SK-N-SH treated with all-trans-retinoic acid at 6 μM for 48 hours (cell line): ENCODE measurements at regions not wholly inside any gene's neighbourhood (a gene's known extent, or its start where the extent isn't known, plus 50 kb on each side); places are given as distances from the start of the nearest gene placed in this dataset.

Experiments used
- ATAC-seq: fragments of 200-7000 bp; cut with Tn5 transposase; 3 replicates; pipeline ENCODE4 v1.9.1; 2020; ENCODE audit warnings: mild to moderate bottlenecking, moderate library complexity
- ARNTL ChIP-seq: fragments of 450-650 bp; formaldehyde crosslinking; IDR thresholded peaks from 2 replicates; pipeline ENCODE4 v1.5.0; 2020; ENCODE audit warnings: low read depth, mild to moderate bottlenecking, moderate library complexity, borderline replicate concordance
- BACH2 ChIP-seq: fragments of 250-450 bp; sonication (Bioruptor Pico); IDR thresholded peaks from 2 replicates; pipeline ENCODE4 v1.9.0; 2021; ENCODE audit warnings: mild to moderate bottlenecking, borderline replicate concordance
- CREB5 ChIP-seq: fragments of 250-450 bp; sonication (Bioruptor Pico); IDR thresholded peaks from 2 replicates; pipeline ENCODE4 v1.5.1; 2020; ENCODE audit warnings: low read depth, mild to moderate bottlenecking, moderate library complexity
- CSDC2 ChIP-seq: fragments of 250-450 bp; sonication (Bioruptor Pico); IDR thresholded peaks from 2 replicates; pipeline ENCODE4 v1.5.0; 2020; ENCODE audit warnings: mild to moderate bottlenecking, moderate library complexity
- GLIS3 ChIP-seq: fragments of 250-450 bp; sonication (Bioruptor Pico); IDR thresholded peaks from 2 replicates; pipeline ENCODE4 v1.5.0; 2020; ENCODE audit warnings: mild to moderate bottlenecking, moderate library complexity
- ISL1 ChIP-seq: fragments of 250-450 bp; sonication (Bioruptor Pico); IDR thresholded peaks from 2 replicates; pipeline ENCODE4 v2.1.2; 2022; ENCODE audit warnings: mild to moderate bottlenecking, moderate library complexity
- OSR1 ChIP-seq: fragments of 250-450 bp; sonication (Bioruptor Pico); IDR thresholded peaks from 2 replicates; pipeline ENCODE4 v1.8.0; 2022; ENCODE audit warnings: moderate library complexity, mild to moderate bottlenecking, inconsistent platforms
- PATZ1 ChIP-seq: fragments of 250-450 bp; sonication (Bioruptor Pico); IDR thresholded peaks from 2 replicates; pipeline ENCODE4 v1.8.0; 2020; ENCODE audit warnings: mild to moderate bottlenecking, moderate library complexity, borderline replicate concordance
- POU6F1 ChIP-seq: fragments of 250-450 bp; sonication (Bioruptor Pico); IDR thresholded peaks from 2 replicates; pipeline ENCODE4 v1.8.0; 2021; ENCODE audit warnings: low read depth, mild to moderate bottlenecking, moderate library complexity, borderline replicate concordance
- PPARA ChIP-seq: fragments of 250-450 bp; sonication (Bioruptor Pico); IDR thresholded peaks from 2 replicates; pipeline ENCODE4 v1.5.0; 2020; ENCODE audit warnings: mild to moderate bottlenecking, borderline replicate concordance
- RARB ChIP-seq: fragments of 250-450 bp; sonication (Bioruptor Pico); IDR thresholded peaks from 2 replicates; pipeline ENCODE4 v1.8.0; 2021; ENCODE audit warnings: mild to moderate bottlenecking, moderate library complexity
- SNAI2 ChIP-seq: fragments of 250-450 bp; sonication (Bioruptor Pico); IDR thresholded peaks from 2 replicates; pipeline ENCODE4 v1.5.0; 2020; ENCODE audit warnings: mild to moderate bottlenecking, moderate library complexity
- TCF4 ChIP-seq: fragments of 250-450 bp; sonication (Bioruptor Pico); IDR thresholded peaks from 2 replicates; pipeline ENCODE4 v1.8.0; 2021; ENCODE audit warnings: mild to moderate bottlenecking, moderate library complexity, borderline replicate concordance
- TOX ChIP-seq: fragments of 250-450 bp; sonication (Bioruptor Pico); IDR thresholded peaks from 2 replicates; pipeline ENCODE4 v1.8.0; 2021; ENCODE audit warnings: mild to moderate bottlenecking, moderate library complexity, borderline replicate concordance
- TSHZ2 ChIP-seq: fragments of 250-450 bp; sonication (Bioruptor Pico); IDR thresholded peaks from 2 replicates; pipeline ENCODE4 v1.5.0; 2020; ENCODE audit warnings: mild to moderate bottlenecking, moderate library complexity
- ZC3H10 ChIP-seq: fragments of 250-450 bp; sonication (Bioruptor Pico); IDR thresholded peaks from 2 replicates; pipeline ENCODE4 v1.5.1; 2021; ENCODE audit warnings: mild to moderate bottlenecking, moderate library complexity
- ZFP3 ChIP-seq: fragments of 250-450 bp; sonication (Bioruptor Pico); IDR thresholded peaks from 2 replicates; pipeline ENCODE4 v1.5.0; 2020; ENCODE audit warnings: mild to moderate bottlenecking, moderate library complexity
- ZFP30 ChIP-seq: fragments of 450-650 bp; formaldehyde crosslinking; IDR thresholded peaks from 2 replicates; pipeline ENCODE4 v1.5.0; 2022; ENCODE audit warnings: mild to moderate bottlenecking, moderate library complexity
- ZNF565 ChIP-seq: fragments of 450-650 bp; formaldehyde crosslinking; conservative IDR thresholded peaks from 2 replicates; pipeline ENCODE4 v1.5.0; 2020; ENCODE audit warnings: low read depth, mild to moderate bottlenecking, moderate library complexity
- ZNF70 ChIP-seq: fragments of 450-650 bp; formaldehyde crosslinking; IDR thresholded peaks from 2 replicates; pipeline ENCODE4 v1.5.0; 2020; ENCODE audit warnings: mild to moderate bottlenecking, moderate library complexity
- ZNF8 ChIP-seq: fragments of 450-650 bp; formaldehyde crosslinking; IDR thresholded peaks from 2 replicates; pipeline ENCODE4 v1.5.0; 2020; ENCODE audit warnings: mild to moderate bottlenecking, moderate library complexity
- TF ChIP-seq, protein P1 (sequence below): fragments of 250-450 bp; sonication (Bioruptor Pico); IDR thresholded peaks from 2 replicates; pipeline ENCODE4 v1.5.1; 2021; ENCODE audit warnings: mild to moderate bottlenecking, moderate library complexity

GRCh38 chr9:84404095-84404686, 63.6 kb upstream of the SLC28A3 start:
- no peak for ATAC-seq
- no peak for TF ChIP-seq GLIS3 (CRISPR knock-in tag)
- TF ChIP-seq TOX, result no peak
- no peak for TF ChIP-seq PATZ1
- TF ChIP-seq, all 23 proteins: peak for 0

GRCh38 chr9:84405667-84406066, 65.1 kb upstream of the SLC28A3 start:
- ATAC-seq, result no peak
- TF ChIP-seq ZFP30 (CRISPR knock-in tag), result no peak
- no peak for TF ChIP-seq ISL1 (CRISPR knock-in tag)
- TF ChIP-seq PATZ1, result no peak
- TF ChIP-seq BACH2 (CRISPR knock-in tag), result no peak
- TF ChIP-seq ZFP3 (CRISPR knock-in tag), result no peak
- no peak for TF ChIP-seq RARB (CRISPR knock-in tag)
- no peak for TF ChIP-seq CSDC2 (CRISPR knock-in tag)
- no peak for TF ChIP-seq OSR1 (CRISPR knock-in tag)
- TF ChIP-seq, all 23 proteins: peak for 0

DNA sequence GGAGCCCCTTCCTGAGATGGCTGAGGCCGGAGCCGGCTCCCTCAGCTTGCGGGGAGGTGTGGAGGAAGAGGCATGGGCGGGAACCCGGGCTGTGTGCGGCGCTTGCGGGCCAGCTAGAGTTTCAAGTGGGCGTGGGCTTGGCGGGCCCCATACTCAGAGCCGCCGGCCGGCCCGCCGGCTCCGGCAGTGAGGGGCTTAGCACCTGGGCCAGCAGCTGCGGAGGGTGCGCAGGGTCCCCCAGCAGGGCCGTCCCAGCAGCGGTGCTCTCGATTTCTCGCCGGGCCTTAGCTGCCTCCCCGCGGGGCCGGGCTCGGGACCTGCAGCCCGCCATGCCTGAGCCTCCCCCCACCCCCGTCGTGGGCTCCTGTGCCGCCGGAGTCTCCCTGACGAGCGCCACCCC, 67.9 kb upstream of the SLC28A3 start:
- ATAC-seq, result no peak
- TF ChIP-seq ZFP30 (CRISPR knock-in tag) (no peak), CSDC2 (CRISPR knock-in tag) (no peak), ISL1 (CRISPR knock-in tag) (no peak), TOX (no peak), POU6F1 (CRISPR knock-in tag) (no peak)

DNA sequence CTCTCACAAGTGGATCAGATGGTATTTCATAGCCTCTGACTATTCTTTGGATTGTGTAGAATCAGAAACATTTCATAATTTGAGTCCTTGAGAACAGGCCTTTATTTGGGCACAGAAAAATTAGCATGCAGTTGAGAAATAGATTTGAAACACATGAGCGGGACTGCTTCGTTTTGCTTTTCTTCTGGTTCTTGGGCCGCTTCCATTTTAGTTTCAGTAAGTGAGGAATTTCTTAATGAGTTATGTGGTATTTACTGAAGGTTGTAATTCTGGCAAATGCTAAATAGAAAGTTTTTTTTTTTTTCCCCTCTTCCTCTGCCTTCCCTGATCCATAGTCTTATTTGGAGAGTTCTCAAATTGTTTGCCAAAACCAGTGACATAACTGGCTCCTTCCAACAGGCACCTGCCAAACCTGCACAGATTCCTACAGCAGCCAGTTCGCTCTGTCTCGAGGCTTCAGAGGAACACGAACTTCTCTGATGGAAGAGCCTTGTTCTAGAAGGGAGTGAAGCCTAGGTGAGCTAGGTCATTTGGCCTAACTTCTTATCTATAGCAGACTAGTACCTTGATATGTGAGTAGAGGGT, 71.2 kb upstream of the SLC28A3 start:
- ATAC-seq, result no peak
- no peak for TF ChIP-seq TCF4 (CRISPR knock-in tag)
- no peak for TF ChIP-seq CSDC2 (CRISPR knock-in tag)
- no peak for TF ChIP-seq OSR1 (CRISPR knock-in tag)
- no peak for TF ChIP-seq RARB (CRISPR knock-in tag)
- TF ChIP-seq ZNF70 (CRISPR knock-in tag), result no peak
- no peak for TF ChIP-seq SNAI2 (CRISPR knock-in tag)
- TF ChIP-seq ZFP30 (CRISPR knock-in tag), result no peak
- no peak for TF ChIP-seq PPARA (CRISPR knock-in tag)
- no peak for TF ChIP-seq ZC3H10 (CRISPR knock-in tag)
- TF ChIP-seq CREB5 (CRISPR knock-in tag), result no peak
- no peak for TF ChIP-seq TOX
- no peak for TF ChIP-seq ZNF8
- no peak for TF ChIP-seq BACH2 (CRISPR knock-in tag)
- no peak for TF ChIP-seq TSHZ2 (CRISPR knock-in tag)
- TF ChIP-seq, protein P1, sequence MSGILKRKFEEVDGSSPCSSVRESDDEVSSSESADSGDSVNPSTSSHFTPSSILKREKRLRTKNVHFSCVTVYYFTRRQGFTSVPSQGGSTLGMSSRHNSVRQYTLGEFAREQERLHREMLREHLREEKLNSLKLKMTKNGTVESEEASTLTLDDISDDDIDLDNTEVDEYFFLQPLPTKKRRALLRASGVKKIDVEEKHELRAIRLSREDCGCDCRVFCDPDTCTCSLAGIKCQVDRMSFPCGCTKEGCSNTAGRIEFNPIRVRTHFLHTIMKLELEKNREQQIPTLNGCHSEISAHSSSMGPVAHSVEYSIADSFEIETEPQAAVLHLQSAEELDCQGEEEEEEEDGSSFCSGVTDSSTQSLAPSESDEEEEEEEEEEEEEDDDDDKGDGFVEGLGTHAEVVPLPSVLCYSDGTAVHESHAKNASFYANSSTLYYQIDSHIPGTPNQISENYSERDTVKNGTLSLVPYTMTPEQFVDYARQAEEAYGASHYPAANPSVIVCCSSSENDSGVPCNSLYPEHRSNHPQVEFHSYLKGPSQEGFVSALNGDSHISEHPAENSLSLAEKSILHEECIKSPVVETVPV (CRISPR knock-in tag), result no peak
- no peak for TF ChIP-seq ISL1 (CRISPR knock-in tag)
- TF ChIP-seq ZNF565, result no peak
- no peak for TF ChIP-seq ARNTL (CRISPR knock-in tag)
- TF ChIP-seq, all 23 proteins: peak for 0
